ENCODE measurements at regions not wholly inside any gene's neighbourhood (a gene's known extent, or its start where the extent isn't known, plus 50 kb on each side); places are given as distances from the start of the nearest gene placed in this dataset.

- TF ChIP-seq CTCF (IDR thresholded peaks at IDR 0.05) (no peak), EP300 (IDR thresholded peaks at IDR 0.05) (no peak), POLR2A (IDR thresholded peaks at IDR 0.05) (no peak)
These were observed 74.0 kb upstream of the PLSCR5 start for GRCh38 chr3:146679191-146679590.
